ENCODE measurements at regions not wholly inside any gene's neighbourhood (a gene's known extent, or its start where the extent isn't known, plus 50 kb on each side); places are given as distances from the start of the nearest gene placed in this dataset.
A peak's percentile ranks its signal among the peaks of the same experiment; 100 is the strongest.

DNA sequence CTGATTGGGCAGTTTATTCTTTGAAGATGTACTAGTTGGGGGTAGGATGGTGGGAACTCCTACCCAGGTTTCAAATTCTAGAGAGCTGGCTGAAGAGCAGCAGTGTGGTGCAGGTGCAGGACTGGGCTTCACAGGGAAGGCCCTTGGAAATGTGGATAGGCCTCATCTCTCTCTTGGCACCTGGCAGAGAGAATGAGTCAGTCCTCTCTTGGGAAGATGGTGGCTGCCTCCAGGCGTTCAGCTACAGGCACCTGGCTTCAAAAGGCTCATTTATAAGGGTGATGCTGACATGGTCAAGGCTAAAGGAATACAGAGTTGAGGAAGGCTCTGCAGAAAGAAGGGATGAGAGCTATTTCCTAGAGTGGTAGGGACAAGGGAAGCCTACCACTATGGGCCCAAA is 179.7 kb upstream of the VASH1 start:
- Histone ChIP-seq H3K27ac (ENCODE audit: low read length) (no peak overlapping the region), H3K36me3 (ENCODE audit: control insufficient read depth, insufficient read depth, low read length) (no peaks in the 10 kb centered on the region), H3K4me1 (ENCODE audit: control insufficient read depth, insufficient read depth, low read length) (no peaks in the 10 kb centered on the region), H3K27me3 (ENCODE audit: control insufficient read depth, insufficient read depth, low read length) (no peaks in the 10 kb centered on the region), H3K4me3 (ENCODE audit: low read length) (no peak overlapping the region), H3K9me3 (replicated peaks; ENCODE audit: control insufficient read depth, low read depth, low read length) (no peaks in the 10 kb centered on the region)
- WGBS (ENCODE audit: insufficient coverage): 71% methylated on average over 1 of the region's 1 CpG
- no peak for DNase-seq

DNA sequence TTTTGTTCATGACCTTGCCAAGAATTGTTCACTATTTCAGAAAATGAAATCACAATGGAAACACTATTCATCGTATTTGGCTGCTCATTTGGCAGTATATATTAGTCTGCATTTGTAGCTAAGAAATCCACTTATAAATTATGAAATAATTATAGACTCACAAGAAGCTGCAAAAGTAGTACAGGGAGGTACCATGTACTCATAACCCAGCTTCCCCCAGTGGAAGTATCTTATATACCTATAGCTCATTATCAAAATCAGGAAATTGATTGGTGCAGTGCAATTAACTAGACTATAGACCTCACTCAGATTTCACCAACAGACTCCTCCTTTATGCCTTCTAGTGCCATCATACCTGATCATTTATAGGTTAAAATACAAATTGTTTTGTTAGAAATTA is 178.8 kb upstream of the VASH1 start:
- no CpG with 5 or more reads among the region's 1 CpG for WGBS (ENCODE audit: insufficient coverage)
- no peaks in the 10 kb centered on the region for H3K27me3 ChIP-seq (ENCODE audit: control insufficient read depth, insufficient read depth, low read length)
- no peak overlapping the region for H3K27ac ChIP-seq (ENCODE audit: low read length)
- H3K4me3 ChIP-seq (ENCODE audit: low read length): no peak overlapping the region
- H3K9me3 ChIP-seq (replicated peaks; ENCODE audit: control insufficient read depth, low read depth, low read length): no peaks in the 10 kb centered on the region
- H3K4me1 ChIP-seq (ENCODE audit: control insufficient read depth, insufficient read depth, low read length): no peaks in the 10 kb centered on the region
- no peak for DNase-seq
- H3K36me3 ChIP-seq (ENCODE audit: control insufficient read depth, insufficient read depth, low read length): no peaks in the 10 kb centered on the region

DNA sequence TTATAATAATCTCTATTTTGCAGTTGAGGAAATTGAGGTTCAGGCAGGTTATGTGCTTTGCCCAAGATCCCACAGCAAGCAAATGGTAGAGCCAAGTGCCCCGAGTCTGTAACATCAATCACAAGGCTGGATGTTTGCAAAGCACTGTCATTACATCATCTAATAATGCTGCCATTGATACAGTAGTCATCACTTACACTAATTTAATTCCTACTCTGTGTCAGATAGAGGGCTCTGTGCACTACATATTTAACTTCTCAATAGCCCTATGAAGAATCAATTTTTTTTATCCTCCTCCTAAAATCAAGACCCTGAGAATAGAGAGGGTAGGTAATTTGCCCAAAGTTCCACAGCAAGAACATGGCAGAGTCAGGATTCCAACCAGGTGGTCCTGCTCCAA is 178.1 kb upstream of the VASH1 start:
- 60% methylated on average over 1 of the region's 1 CpG for WGBS (ENCODE audit: insufficient coverage)
- Histone ChIP-seq H3K27me3 (ENCODE audit: control insufficient read depth, insufficient read depth, low read length) (no peaks in the 10 kb centered on the region), H3K27ac (ENCODE audit: low read length) (no peak overlapping the region), H3K9me3 (replicated peaks; ENCODE audit: control insufficient read depth, low read depth, low read length) (no peaks in the 10 kb centered on the region), H3K4me1 (ENCODE audit: control insufficient read depth, insufficient read depth, low read length) (no peaks in the 10 kb centered on the region), H3K36me3 (ENCODE audit: control insufficient read depth, insufficient read depth, low read length) (no peaks in the 10 kb centered on the region), H3K4me3 (ENCODE audit: low read length) (no peak overlapping the region)
- no peak for DNase-seq

DNA sequence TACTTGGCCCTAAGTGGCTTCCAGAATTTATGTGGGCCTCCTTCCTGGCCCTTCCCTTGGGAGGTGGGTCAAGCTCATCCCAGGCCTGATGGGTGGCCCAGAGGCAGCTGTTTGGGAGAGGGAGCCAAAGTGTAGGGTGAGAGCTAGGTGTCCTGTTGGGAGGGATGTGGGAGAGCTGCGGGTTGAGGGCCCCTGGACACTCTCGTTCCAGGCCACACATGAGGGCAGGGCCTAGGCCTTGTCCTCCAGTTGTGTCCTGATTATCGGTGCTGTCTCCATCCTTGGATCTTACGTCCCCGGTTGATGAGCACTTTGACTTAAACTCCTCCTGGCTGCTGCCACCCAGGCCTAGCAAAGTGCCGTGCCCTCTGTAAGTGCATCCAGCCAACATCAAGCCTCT is 177.5 kb upstream of the VASH1 start:
- 89% methylated on average over 6 of the region's 6 CpGs for WGBS (ENCODE audit: insufficient coverage)
- no peaks in the 10 kb centered on the region for H3K36me3 ChIP-seq (ENCODE audit: control insufficient read depth, insufficient read depth, low read length)
- no peak overlapping the region for H3K27ac ChIP-seq (ENCODE audit: low read length)
- no peaks in the 10 kb centered on the region for H3K4me1 ChIP-seq (ENCODE audit: control insufficient read depth, insufficient read depth, low read length)
- no peaks in the 10 kb centered on the region for H3K9me3 ChIP-seq (replicated peaks; ENCODE audit: control insufficient read depth, low read depth, low read length)
- DNase-seq: no peak
- H3K27me3 ChIP-seq (ENCODE audit: control insufficient read depth, insufficient read depth, low read length): no peaks in the 10 kb centered on the region
- no peak overlapping the region for H3K4me3 ChIP-seq (ENCODE audit: low read length)

DNA sequence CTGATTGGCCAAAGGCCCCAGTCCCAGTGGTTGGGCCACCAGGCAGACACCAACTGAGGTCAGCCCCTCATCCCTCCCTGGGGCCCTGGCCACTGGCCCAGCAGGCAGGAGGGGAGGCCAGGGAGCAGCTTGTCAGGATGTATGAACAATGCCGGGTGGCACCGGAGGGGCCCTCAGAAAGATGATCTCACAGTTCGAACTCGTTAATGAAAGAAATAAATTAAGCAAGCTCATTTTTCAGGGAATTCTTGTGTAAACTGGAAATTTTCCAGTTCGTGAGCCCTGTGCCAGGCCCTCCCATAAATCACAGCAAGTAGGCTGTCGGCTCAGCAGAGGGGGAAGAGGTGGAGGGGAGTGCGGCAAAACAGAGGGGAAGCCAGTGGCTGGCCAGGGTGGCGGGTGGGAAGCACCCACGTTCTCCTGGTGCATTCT is 177.0 kb upstream of the VASH1 start:
- 48% methylated on average over 6 of the region's 9 CpGs for WGBS (ENCODE audit: insufficient coverage)
- no peaks in the 10 kb centered on the region for H3K4me1 ChIP-seq (ENCODE audit: control insufficient read depth, insufficient read depth, low read length)
- no peak overlapping the region for H3K4me3 ChIP-seq (ENCODE audit: low read length)
- H3K27me3 ChIP-seq (ENCODE audit: control insufficient read depth, insufficient read depth, low read length): no peaks in the 10 kb centered on the region
- no peak for DNase-seq
- H3K27ac ChIP-seq (ENCODE audit: low read length): no peak overlapping the region
- H3K36me3 ChIP-seq (ENCODE audit: control insufficient read depth, insufficient read depth, low read length): no peaks in the 10 kb centered on the region
- H3K9me3 ChIP-seq (replicated peaks; ENCODE audit: control insufficient read depth, low read depth, low read length): no peaks in the 10 kb centered on the region

DNA sequence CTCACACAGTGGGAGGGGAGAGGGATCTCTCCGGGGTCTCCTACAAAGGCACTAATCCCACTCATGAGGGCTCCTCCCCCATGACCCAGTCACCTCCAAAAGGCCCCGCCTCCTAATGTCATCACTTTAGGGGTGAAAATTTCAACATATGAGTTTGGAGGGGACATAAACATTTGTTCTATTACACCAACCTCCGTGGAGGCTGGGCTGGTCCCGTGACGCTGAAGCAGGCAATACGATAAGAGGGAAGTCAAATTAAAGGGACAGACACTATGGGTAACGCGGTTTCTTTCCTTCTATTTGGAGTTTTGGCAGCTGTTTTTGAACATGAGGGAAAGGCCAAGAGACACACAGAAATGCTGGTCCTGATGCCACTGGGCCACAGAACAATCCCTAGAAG is 175.7 kb upstream of the VASH1 start:
- H3K27me3 ChIP-seq (ENCODE audit: control insufficient read depth, insufficient read depth, low read length): no peaks in the 10 kb centered on the region
- 56% methylated on average over 4 of the region's 8 CpGs for WGBS (ENCODE audit: insufficient coverage)
- H3K4me3 ChIP-seq (ENCODE audit: low read length): no peak overlapping the region
- H3K4me1 ChIP-seq (ENCODE audit: control insufficient read depth, insufficient read depth, low read length): no peaks in the 10 kb centered on the region
- DNase-seq: no peak
- no peak overlapping the region for H3K27ac ChIP-seq (ENCODE audit: low read length)
- no peaks in the 10 kb centered on the region for H3K9me3 ChIP-seq (replicated peaks; ENCODE audit: control insufficient read depth, low read depth, low read length)
- no peaks in the 10 kb centered on the region for H3K36me3 ChIP-seq (ENCODE audit: control insufficient read depth, insufficient read depth, low read length)

DNA sequence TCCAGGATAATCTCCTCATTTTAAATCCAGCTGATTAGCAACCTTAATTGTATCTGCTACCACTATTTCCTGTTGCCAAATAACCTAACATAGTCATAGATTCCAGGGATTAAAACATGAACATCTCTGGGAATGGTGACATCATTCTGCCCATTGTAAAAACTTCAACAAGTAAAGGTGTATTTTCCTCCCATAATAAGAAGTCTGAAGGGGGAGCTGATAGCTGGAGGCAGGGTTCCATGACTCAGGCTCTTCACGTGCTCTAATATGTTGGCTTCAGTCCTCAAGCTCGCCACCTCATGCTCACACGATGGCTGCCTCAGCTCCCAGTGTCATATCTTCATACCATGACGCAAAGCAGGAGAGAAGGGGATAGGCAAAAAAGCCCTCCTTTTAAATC is 172.0 kb upstream of the VASH1 start:
- DNase-seq: no peak
- Histone ChIP-seq H3K4me1 (ENCODE audit: control insufficient read depth, insufficient read depth, low read length) (no peaks in the 10 kb centered on the region), H3K4me3 (ENCODE audit: low read length) (no peak overlapping the region), H3K27ac (ENCODE audit: low read length) (no peak overlapping the region), H3K36me3 (ENCODE audit: control insufficient read depth, insufficient read depth, low read length) (no peaks in the 10 kb centered on the region), H3K27me3 (ENCODE audit: control insufficient read depth, insufficient read depth, low read length) (peaks cover under 1% of the 10 kb centered on the region), H3K9me3 (replicated peaks; ENCODE audit: control insufficient read depth, low read depth, low read length) (no peaks in the 10 kb centered on the region)
- WGBS (ENCODE audit: insufficient coverage): 71% methylated on average over 1 of the region's 4 CpGs

DNA sequence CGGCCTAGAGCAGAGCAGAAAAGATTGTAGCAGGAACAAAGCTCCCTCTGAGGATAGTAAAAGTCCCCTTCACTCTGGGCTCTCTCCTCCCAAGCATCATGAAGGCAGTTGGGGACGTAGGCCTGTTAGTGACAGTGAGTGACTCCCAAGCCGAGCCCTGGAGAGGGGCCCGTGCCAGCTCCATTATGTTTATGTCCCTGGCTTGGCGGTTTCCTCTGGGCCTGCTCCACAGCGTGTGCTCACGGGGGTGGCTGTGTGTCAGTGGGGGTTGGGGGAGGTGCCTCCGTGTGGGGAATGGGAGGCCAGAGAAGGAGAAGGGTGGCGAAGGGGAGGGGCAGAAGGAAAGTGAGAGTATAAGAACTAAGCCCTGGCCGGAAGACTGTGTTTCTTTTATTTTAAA is 170.0 kb upstream of the VASH1 start:
- Histone ChIP-seq H3K36me3 (ENCODE audit: control insufficient read depth, insufficient read depth, low read length) (no peaks in the 10 kb centered on the region), H3K9me3 (replicated peaks; ENCODE audit: control insufficient read depth, low read depth, low read length) (no peaks in the 10 kb centered on the region), H3K4me1 (ENCODE audit: control insufficient read depth, insufficient read depth, low read length) (no peaks in the 10 kb centered on the region), H3K27ac (ENCODE audit: low read length) (no peak overlapping the region), H3K4me3 (ENCODE audit: low read length) (no peak overlapping the region), H3K27me3 (ENCODE audit: control insufficient read depth, insufficient read depth, low read length) (peaks cover 2% of the 10 kb centered on the region)
- DNase-seq: no peak
- WGBS (ENCODE audit: insufficient coverage): 22% methylated on average over 7 of the region's 10 CpGs

DNA sequence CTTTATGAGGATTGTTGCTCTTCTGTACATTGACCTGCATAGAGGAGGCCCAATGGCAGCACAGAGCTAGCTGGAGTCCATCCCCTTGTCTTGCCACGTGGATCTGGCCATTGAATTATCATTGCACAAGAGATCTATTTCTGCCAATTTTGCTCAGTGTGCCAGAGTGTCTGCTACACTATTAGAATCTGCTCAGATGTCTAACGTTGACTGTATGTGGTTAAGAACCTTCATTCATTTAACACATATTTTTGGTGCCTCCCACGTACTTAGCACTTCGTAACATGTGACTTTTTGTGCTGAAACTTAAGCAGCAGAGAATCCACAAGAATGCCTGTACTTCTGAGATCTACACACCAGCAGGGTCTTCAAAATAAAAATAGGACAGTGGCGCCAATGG is 166.0 kb upstream of the VASH1 start:
- no peak overlapping the region for H3K4me3 ChIP-seq (ENCODE audit: low read length)
- H3K9me3 ChIP-seq (replicated peaks; ENCODE audit: control insufficient read depth, low read depth, low read length): no peaks in the 10 kb centered on the region
- no peak overlapping the region for H3K27ac ChIP-seq (ENCODE audit: low read length)
- no peaks in the 10 kb centered on the region for H3K36me3 ChIP-seq (ENCODE audit: control insufficient read depth, insufficient read depth, low read length)
- H3K27me3 ChIP-seq (ENCODE audit: control insufficient read depth, insufficient read depth, low read length): peaks cover 6% of the 10 kb centered on the region
- peaks cover 2% of the 10 kb centered on the region for H3K4me1 ChIP-seq (ENCODE audit: control insufficient read depth, insufficient read depth, low read length)
- WGBS (ENCODE audit: insufficient coverage): 54% methylated on average over 4 of the region's 5 CpGs
- no peak for DNase-seq

DNA sequence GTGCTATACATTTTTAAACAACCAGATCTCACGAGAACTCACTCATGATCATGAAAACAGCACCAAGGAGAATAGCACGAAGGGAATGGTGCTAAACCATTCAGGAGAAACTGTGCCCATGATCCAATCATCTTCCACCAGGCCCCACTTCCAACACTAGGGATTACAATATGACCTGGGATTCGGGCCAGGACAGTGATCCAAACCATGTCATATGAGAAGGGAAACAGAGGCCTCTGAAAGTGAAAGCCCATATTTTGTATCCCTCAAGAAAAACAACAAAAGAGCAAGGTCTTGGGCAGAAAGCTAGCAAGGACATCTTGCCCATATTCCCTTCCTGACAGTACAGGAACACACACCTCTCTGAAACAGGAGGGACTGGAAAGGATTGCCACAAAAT is 163.9 kb upstream of the VASH1 start:
- Histone ChIP-seq H3K36me3 (ENCODE audit: control insufficient read depth, insufficient read depth, low read length) (no peaks in the 10 kb centered on the region), H3K9me3 (replicated peaks; ENCODE audit: control insufficient read depth, low read depth, low read length) (no peaks in the 10 kb centered on the region), H3K4me3 (ENCODE audit: low read length) (no peak overlapping the region), H3K27ac (ENCODE audit: low read length) (no peak overlapping the region), H3K27me3 (ENCODE audit: control insufficient read depth, insufficient read depth, low read length) (peaks cover 6% of the 10 kb centered on the region), H3K4me1 (ENCODE audit: control insufficient read depth, insufficient read depth, low read length) (peaks cover 2% of the 10 kb centered on the region)
- WGBS (ENCODE audit: insufficient coverage): 30% methylated on average over 2 of the region's 3 CpGs
- peak; percentile 16 for DNase-seq

DNA sequence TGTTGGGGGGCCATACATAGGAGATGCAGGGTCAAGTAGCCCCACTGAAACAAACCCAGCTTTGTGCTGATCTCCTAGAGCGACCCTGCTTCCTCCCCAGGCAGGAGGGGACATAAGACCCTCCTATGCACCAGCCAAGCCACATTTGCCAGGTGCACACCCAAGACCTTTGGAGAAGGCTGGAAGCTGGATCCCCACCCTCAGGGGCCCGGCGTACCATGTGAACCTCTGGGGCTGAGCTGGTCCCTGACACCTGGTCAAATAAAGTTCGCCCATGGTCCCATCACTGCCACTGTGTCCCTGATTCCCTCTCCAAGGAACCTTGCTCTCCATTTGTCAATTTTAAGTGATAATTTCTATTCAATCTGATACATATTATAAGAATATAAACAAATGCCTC is 162.1 kb upstream of the VASH1 start:
- Histone ChIP-seq H3K27me3 (ENCODE audit: control insufficient read depth, insufficient read depth, low read length) (peaks cover 6% of the 10 kb centered on the region), H3K9me3 (replicated peaks; ENCODE audit: control insufficient read depth, low read depth, low read length) (no peaks in the 10 kb centered on the region), H3K4me3 (ENCODE audit: low read length) (no peak overlapping the region), H3K4me1 (ENCODE audit: control insufficient read depth, insufficient read depth, low read length) (peaks cover 2% of the 10 kb centered on the region), H3K36me3 (ENCODE audit: control insufficient read depth, insufficient read depth, low read length) (no peaks in the 10 kb centered on the region), H3K27ac (ENCODE audit: low read length) (no peak overlapping the region)
- WGBS (ENCODE audit: insufficient coverage): 83% methylated on average over 2 of the region's 4 CpGs
- no peak for DNase-seq
